A549 (cell line): ENCODE measurements at regions not wholly inside any gene's neighbourhood (a gene's known extent, or its start where the extent isn't known, plus 50 kb on each side); places are given as distances from the start of the nearest gene placed in this dataset.

Experiments
- NR3C1 ChIP-seq: fragments of >200 bp; sonication (Bioruptor Twin); formaldehyde crosslinking; IDR thresholded peaks from 3 replicates; pipeline ENCODE4 v1.6.1; 2017
- PHF8 ChIP-seq: fragments of 200-600 bp; sonication (generic); IDR thresholded peaks from 2 replicates; pipeline ENCODE4 v1.6.1; 2016; ENCODE audit warnings: low read depth, mild to moderate bottlenecking, antibody characterized with exemption, moderate library complexity, borderline replicate concordance

DNA sequence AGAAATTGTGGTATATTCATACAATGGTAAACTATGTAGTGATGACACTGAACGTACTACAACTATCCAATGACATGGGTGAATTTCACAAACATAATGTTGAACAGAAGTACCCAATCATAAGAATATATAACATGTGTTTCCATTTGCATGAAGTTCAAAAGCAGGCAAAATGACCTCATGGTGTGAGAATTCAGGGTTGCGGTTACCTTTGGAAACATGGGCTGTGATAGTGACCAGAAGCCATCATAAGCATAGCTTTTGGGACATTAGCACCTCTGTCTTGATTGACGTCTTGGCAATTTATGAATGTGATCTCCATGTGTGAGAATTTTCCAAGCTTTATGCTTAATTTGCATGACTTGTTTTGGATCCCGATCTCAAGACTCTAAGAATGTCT, 500.1 kb upstream of the JAG1 start:
- no peak for TF ChIP-seq PHF8
- TF ChIP-seq NR3C1, result no peak
